Chondrocyte (in vitro differentiated cells): ENCODE measurements at regions not wholly inside any gene's neighbourhood (a gene's known extent, or its start where the extent isn't known, plus 50 kb on each side); places are given as distances from the start of the nearest gene placed in this dataset.

ENCODE experiments used
- DNase-seq: peaks from one replicate; pipeline ENCODE4 v3.0.0; 2021; ENCODE audit warnings: mixed read lengths, low spot score
- H3K27ac Mint-ChIP-seq: one replicate; pipeline ENCODE4 v1.8.0; 2021; ENCODE audit warnings: mild to moderate bottlenecking, moderate library complexity, mixed read lengths; ENCODE audit not compliant: unreplicated experiment
- H3K27me3 Mint-ChIP-seq: 2 replicates; pipeline ENCODE4 v1.8.0; 2021; ENCODE audit warnings: low read depth, mixed read lengths
- H3K36me3 Mint-ChIP-seq: 2 replicates; pipeline ENCODE4 v1.8.0; 2021; ENCODE audit warnings: low read depth, mixed read lengths
- H3K4me1 Mint-ChIP-seq: 2 replicates; pipeline ENCODE4 v1.8.0; 2021; ENCODE audit warnings: low read depth, mild to moderate bottlenecking, mixed read lengths
- H3K4me3 Mint-ChIP-seq: one replicate; pipeline ENCODE4 v1.8.0; 2021; ENCODE audit warnings: mild to moderate bottlenecking, moderate library complexity, mixed read lengths; ENCODE audit not compliant: unreplicated experiment
- H3K9me3 Mint-ChIP-seq: 2 replicates; pipeline ENCODE4 v1.8.0; 2021; ENCODE audit warnings: low read depth, mixed read lengths
- TF ChIP-seq, protein P1 (sequence below): fragments of 200-600 bp; sonication (generic); IDR thresholded peaks from 2 replicates; pipeline ENCODE4 v1.5.0; 2021; ENCODE audit warnings: antibody characterized with exemption, mild to moderate bottlenecking, moderate library complexity

- TF ChIP-seq, protein P1, sequence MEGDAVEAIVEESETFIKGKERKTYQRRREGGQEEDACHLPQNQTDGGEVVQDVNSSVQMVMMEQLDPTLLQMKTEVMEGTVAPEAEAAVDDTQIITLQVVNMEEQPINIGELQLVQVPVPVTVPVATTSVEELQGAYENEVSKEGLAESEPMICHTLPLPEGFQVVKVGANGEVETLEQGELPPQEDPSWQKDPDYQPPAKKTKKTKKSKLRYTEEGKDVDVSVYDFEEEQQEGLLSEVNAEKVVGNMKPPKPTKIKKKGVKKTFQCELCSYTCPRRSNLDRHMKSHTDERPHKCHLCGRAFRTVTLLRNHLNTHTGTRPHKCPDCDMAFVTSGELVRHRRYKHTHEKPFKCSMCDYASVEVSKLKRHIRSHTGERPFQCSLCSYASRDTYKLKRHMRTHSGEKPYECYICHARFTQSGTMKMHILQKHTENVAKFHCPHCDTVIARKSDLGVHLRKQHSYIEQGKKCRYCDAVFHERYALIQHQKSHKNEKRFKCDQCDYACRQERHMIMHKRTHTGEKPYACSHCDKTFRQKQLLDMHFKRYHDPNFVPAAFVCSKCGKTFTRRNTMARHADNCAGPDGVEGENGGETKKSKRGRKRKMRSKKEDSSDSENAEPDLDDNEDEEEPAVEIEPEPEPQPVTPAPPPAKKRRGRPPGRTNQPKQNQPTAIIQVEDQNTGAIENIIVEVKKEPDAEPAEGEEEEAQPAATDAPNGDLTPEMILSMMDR: no peak
- Mint-ChIP-seq H3K27me3 (no peaks in the 10 kb centered on the region), H3K4me1 (no peaks in the 10 kb centered on the region), H3K27ac (no peak overlapping the region), H3K9me3 (peaks cover 24% of the 10 kb centered on the region), H3K4me3 (no peak overlapping the region), H3K36me3 (no peaks in the 10 kb centered on the region)
- DNase-seq: no peak
Observed at GRCh38 chr14:44576356-44576755, 69.3 kb upstream of the FSCB start.

DNA sequence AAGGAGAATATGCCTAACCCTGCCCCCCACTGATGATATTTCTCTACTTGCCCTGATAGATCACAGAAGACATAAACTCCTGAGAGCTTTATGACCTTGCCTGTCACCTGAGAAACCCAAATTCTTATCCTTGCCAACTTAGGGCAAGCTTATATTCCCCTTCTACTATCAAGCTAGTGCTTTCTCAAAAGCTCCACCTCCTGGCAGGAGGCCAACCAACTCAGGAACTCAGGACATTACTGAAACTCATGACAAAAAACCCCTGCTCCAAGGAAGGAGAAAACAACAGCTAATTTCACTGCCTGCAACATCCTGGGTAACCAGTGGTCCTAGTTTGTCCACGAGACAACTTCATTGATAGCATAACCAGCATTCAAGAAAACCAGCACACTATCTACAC lies 60.9 kb upstream of the FSCB start:
- Mint-ChIP-seq H3K9me3 (peaks cover 25% of the 10 kb centered on the region), H3K4me1 (no peaks in the 10 kb centered on the region), H3K4me3 (no peak overlapping the region), H3K27ac (no peak overlapping the region), H3K36me3 (no peaks in the 10 kb centered on the region), H3K27me3 (no peaks in the 10 kb centered on the region)
- DNase-seq: no peak
- TF ChIP-seq, protein P1: no peak

DNA sequence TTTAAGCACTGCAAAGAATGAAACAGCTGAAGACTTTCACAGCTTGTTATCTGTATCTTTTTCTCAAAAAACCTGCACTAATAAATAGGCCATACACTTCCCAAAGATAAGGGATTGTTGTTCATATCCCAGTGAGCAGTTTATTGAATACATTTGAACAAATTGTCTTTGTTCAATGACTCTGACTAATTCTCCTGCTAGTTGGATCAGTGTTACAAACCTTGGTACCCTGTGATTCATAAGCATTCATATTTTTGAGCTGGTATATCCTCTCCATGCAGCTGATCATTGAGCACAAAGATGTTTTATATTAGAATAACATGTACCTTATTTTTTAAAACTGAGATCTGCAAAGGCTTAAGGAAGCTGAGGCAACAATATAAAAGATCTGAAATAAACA lies 58.9 kb upstream of the FSCB start:
- no peak for DNase-seq
- H3K27me3 Mint-ChIP-seq: no peaks in the 10 kb centered on the region
- no peaks in the 10 kb centered on the region for H3K4me1 Mint-ChIP-seq
- no peaks in the 10 kb centered on the region for H3K36me3 Mint-ChIP-seq
- TF ChIP-seq, protein P1: no peak
- H3K9me3 Mint-ChIP-seq: peaks cover 11% of the 10 kb centered on the region
- H3K4me3 Mint-ChIP-seq: no peak overlapping the region
- no peak overlapping the region for H3K27ac Mint-ChIP-seq

- peaks cover 5% of the 10 kb centered on the region for H3K9me3 Mint-ChIP-seq
- no peaks in the 10 kb centered on the region for H3K36me3 Mint-ChIP-seq
- no peaks in the 10 kb centered on the region for H3K4me1 Mint-ChIP-seq
- DNase-seq: no peak
- H3K27me3 Mint-ChIP-seq: no peaks in the 10 kb centered on the region
- TF ChIP-seq, protein P1: no peak
- H3K4me3 Mint-ChIP-seq: no peak overlapping the region
- no peak overlapping the region for H3K27ac Mint-ChIP-seq
Observed at GRCh38 chr14:44564908-44565307, 57.8 kb upstream of the FSCB start.
